ENCODE measurements at regions not wholly inside any gene's neighbourhood (a gene's known extent, or its start where the extent isn't known, plus 50 kb on each side); places are given as distances from the start of the nearest gene placed in this dataset.
"Not testable (repeated sequence)": the region's sequence is repeated elsewhere in the genome, so short reads cannot be mapped to it uniquely, and the experiment has no call there.

GRCh38 chr4:15198070-15198727 is 195.9 kb downstream of the CPEB2 start:
- no peak overlapping the region for H3K27ac ChIP-seq (ENCODE audit: low read length)
- H3K4me3 ChIP-seq (ENCODE audit: low read length) = no peak overlapping the region
- no peaks in the 10 kb centered on the region for H4K20me1 ChIP-seq (ENCODE audit: insufficient read depth, low read length)
- H3F3A ChIP-seq (ENCODE audit: insufficient read depth, low read length) = no peaks in the 10 kb centered on the region
- DNase-seq = no peak
- H3K9me2 ChIP-seq (replicated peaks; ENCODE audit: insufficient read depth, low read length) = no peaks in the 10 kb centered on the region
- no peaks in the 10 kb centered on the region for H3K9me3 ChIP-seq (replicated peaks; ENCODE audit: insufficient read depth, low read length)
- no peaks in the 10 kb centered on the region for H3K27me3 ChIP-seq (replicated peaks; ENCODE audit: insufficient read depth, low read length)
- no peak overlapping the region for H2AFZ ChIP-seq (ENCODE audit: low read length)
- H3K9ac ChIP-seq (ENCODE audit: low read length) = no peak overlapping the region
- no peaks in the 10 kb centered on the region for H3K79me2 ChIP-seq (ENCODE audit: low read length)
- no peak for TF ChIP-seq EZH2 (optimal IDR thresholded peaks at IDR 0.05; ENCODE audit: low read depth, low read length)
- TF ChIP-seq CTCF (IDR thresholded peaks at IDR 0.05; ENCODE audit: low read length) = no peak
- TF ChIP-seq EZH2phosphoT487 (IDR thresholded peaks at IDR 0.05; ENCODE audit: low read length) = no peak
- no peaks in the 10 kb centered on the region for H3K4me1 ChIP-seq (ENCODE audit: low read length)
- H3K36me3 ChIP-seq (replicated peaks; ENCODE audit: insufficient read depth, low read length) = no peaks in the 10 kb centered on the region
- H3K4me2 ChIP-seq (ENCODE audit: low read depth, low read length) = no peak overlapping the region

- no peaks in the 10 kb centered on the region for H3K9me2 ChIP-seq (replicated peaks; ENCODE audit: insufficient read depth, low read length)
- H3K9ac ChIP-seq (ENCODE audit: low read length) = no peak overlapping the region
- no peaks in the 10 kb centered on the region for H3K27me3 ChIP-seq (replicated peaks; ENCODE audit: insufficient read depth, low read length)
- TF ChIP-seq EZH2phosphoT487 (IDR thresholded peaks at IDR 0.05; ENCODE audit: low read length) = no peak
- TF ChIP-seq EZH2 (optimal IDR thresholded peaks at IDR 0.05; ENCODE audit: low read depth, low read length) = no peak
- no peak for TF ChIP-seq CTCF (IDR thresholded peaks at IDR 0.05; ENCODE audit: low read length)
- H3K4me3 ChIP-seq (ENCODE audit: low read length) = no peak overlapping the region
- no peaks in the 10 kb centered on the region for H3K9me3 ChIP-seq (replicated peaks; ENCODE audit: insufficient read depth, low read length)
- no peaks in the 10 kb centered on the region for H3F3A ChIP-seq (ENCODE audit: insufficient read depth, low read length)
- no peaks in the 10 kb centered on the region for H3K79me2 ChIP-seq (ENCODE audit: low read length)
- H3K4me2 ChIP-seq (ENCODE audit: low read depth, low read length) = no peak overlapping the region
- H3K4me1 ChIP-seq (ENCODE audit: low read length) = no peaks in the 10 kb centered on the region
- H4K20me1 ChIP-seq (ENCODE audit: insufficient read depth, low read length) = no peaks in the 10 kb centered on the region
- no peak overlapping the region for H2AFZ ChIP-seq (ENCODE audit: low read length)
- no peak overlapping the region for H3K27ac ChIP-seq (ENCODE audit: low read length)
- no peak for DNase-seq
- H3K36me3 ChIP-seq (replicated peaks; ENCODE audit: insufficient read depth, low read length) = no peaks in the 10 kb centered on the region
Observed at GRCh38 chr4:15201782-15202181, 199.5 kb downstream of the CPEB2 start.

GRCh38 chr4:15202481-15202880 is 200.2 kb downstream of the CPEB2 start:
- no peak for DNase-seq
- Histone ChIP-seq H3K9ac (ENCODE audit: low read length) (no peak overlapping the region), H3K79me2 (ENCODE audit: low read length) (no peaks in the 10 kb centered on the region), H3K27ac (ENCODE audit: low read length) (no peak overlapping the region), H3K4me3 (ENCODE audit: low read length) (no peak overlapping the region), H3K4me2 (ENCODE audit: low read depth, low read length) (no peak overlapping the region), H3K27me3 (replicated peaks; ENCODE audit: insufficient read depth, low read length) (no peaks in the 10 kb centered on the region), H3F3A (ENCODE audit: insufficient read depth, low read length) (no peaks in the 10 kb centered on the region), H3K36me3 (replicated peaks; ENCODE audit: insufficient read depth, low read length) (no peaks in the 10 kb centered on the region), H3K9me2 (replicated peaks; ENCODE audit: insufficient read depth, low read length) (no peaks in the 10 kb centered on the region), H3K4me1 (ENCODE audit: low read length) (no peaks in the 10 kb centered on the region), H2AFZ (ENCODE audit: low read length) (no peak overlapping the region), H3K9me3 (replicated peaks; ENCODE audit: insufficient read depth, low read length) (no peaks in the 10 kb centered on the region), H4K20me1 (ENCODE audit: insufficient read depth, low read length) (no peaks in the 10 kb centered on the region)
- no peak for TF ChIP-seq CTCF (IDR thresholded peaks at IDR 0.05; ENCODE audit: low read length)
- TF ChIP-seq EZH2 (optimal IDR thresholded peaks at IDR 0.05; ENCODE audit: low read depth, low read length) = no peak
- no peak for TF ChIP-seq EZH2phosphoT487 (IDR thresholded peaks at IDR 0.05; ENCODE audit: low read length)

- H3K4me1 ChIP-seq (ENCODE audit: low read length); H3F3A ChIP-seq (ENCODE audit: insufficient read depth, low read length); H3K27me3 ChIP-seq (replicated peaks; ENCODE audit: insufficient read depth, low read length); H3K9ac ChIP-seq (ENCODE audit: low read length); DNase-seq; H3K4me3 ChIP-seq (ENCODE audit: low read length); H2AFZ ChIP-seq (ENCODE audit: low read length); H3K4me2 ChIP-seq (ENCODE audit: low read depth, low read length); H4K20me1 ChIP-seq (ENCODE audit: insufficient read depth, low read length); H3K36me3 ChIP-seq (replicated peaks; ENCODE audit: insufficient read depth, low read length); H3K79me2 ChIP-seq (ENCODE audit: low read length); H3K27ac ChIP-seq (ENCODE audit: low read length); H3K9me2 ChIP-seq (replicated peaks; ENCODE audit: insufficient read depth, low read length); H3K9me3 ChIP-seq (replicated peaks; ENCODE audit: insufficient read depth, low read length): not testable (repeated sequence)
Observed at GRCh38 chr4:15206526-15206925, 204.2 kb downstream of the CPEB2 start.
